ENCODE measurements at regions not wholly inside any gene's neighbourhood (a gene's known extent, or its start where the extent isn't known, plus 50 kb on each side); places are given as distances from the start of the nearest gene placed in this dataset.

GRCh38 chr13:39875111-39875987 is 219.9 kb downstream of the COG6 start:
- no peak for TF ChIP-seq CTCF (IDR thresholded peaks at IDR 0.05)

- TF ChIP-seq CTCF (IDR thresholded peaks at IDR 0.05), result no peak
Measured at GRCh38 chr13:39876258-39876657, 220.8 kb downstream of the COG6 start.

DNA sequence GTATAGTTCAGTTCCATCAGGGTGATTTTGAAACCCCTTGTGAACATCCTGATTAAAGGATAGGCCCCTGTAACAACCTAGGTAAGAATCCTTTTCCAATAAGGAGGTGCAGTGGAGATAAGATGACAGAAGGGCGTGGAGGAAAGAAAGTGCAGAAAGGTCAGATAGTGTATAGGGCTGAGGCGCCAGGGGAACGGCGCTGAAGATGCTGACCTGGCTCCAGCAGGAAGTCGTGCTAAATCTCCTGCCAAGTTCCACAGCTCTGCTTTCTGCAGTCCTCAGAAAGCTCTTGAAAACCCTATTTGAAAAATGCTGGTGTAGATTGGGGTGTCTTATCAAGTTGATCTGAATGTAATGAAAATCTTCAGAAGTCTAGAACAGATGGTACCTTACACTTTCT is 221.7 kb downstream of the COG6 start:
- TF ChIP-seq CTCF (IDR thresholded peaks at IDR 0.05), result no peak

DNA sequence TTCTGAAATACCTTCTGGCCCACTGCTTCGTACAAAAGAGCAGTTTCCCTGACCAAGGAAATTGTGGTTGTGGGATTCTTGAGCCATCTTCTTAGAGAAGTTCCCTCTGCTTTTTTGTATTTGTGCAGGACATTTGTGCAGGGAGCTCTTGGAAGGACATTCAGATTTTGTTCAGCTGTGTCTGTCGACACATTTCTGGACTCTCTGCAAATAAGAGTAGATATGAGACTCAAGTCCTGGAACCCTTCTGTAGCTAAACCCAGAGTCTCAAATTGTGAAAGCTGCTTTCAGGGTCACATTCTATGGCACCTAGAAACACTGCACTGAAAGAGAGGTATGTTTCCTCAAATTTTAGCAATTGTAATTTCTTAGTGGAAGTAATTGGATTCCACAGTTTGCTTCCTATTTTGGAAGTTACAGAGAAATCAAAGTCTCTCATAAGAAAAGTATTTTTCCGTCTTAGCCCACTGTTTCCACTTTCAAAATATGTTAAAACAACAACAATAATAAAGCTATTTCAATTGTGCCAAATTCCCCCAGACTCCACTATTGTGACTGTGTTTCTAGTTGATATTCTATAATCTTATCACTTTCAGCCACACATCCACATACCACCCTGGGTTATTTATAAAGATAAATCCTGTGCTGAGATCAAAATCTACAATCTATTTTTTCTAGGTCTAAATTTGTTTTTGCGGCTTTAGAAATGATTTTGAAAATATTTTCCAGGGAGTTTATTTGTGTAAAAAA is 224.0 kb downstream of the COG6 start:
- TF ChIP-seq CTCF (IDR thresholded peaks at IDR 0.05), result no peak

GRCh38 chr13:39881383-39881782 is 225.9 kb downstream of the COG6 start:
- TF ChIP-seq CTCF (IDR thresholded peaks at IDR 0.05), result no peak

DNA sequence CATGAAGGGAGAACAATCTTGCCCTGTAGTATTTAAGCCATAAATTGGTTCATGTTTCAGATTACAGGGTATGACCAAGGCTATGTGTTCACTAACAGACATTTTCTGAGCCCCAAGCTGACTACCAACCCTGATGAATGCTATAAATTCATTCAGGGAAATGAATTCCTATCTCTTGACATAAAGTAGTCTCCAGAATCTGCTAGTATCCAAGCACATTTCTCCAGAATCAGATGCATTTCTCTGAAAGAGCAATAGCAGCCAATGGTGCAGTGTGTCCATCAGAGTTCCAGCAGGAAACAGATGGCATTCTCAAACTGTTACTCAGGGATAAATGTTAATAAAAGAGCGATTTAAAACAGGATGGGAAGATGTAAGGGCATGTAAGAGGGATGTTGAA is 226.4 kb downstream of the COG6 start:
- TF ChIP-seq CTCF (IDR thresholded peaks at IDR 0.05), result no peak

DNA sequence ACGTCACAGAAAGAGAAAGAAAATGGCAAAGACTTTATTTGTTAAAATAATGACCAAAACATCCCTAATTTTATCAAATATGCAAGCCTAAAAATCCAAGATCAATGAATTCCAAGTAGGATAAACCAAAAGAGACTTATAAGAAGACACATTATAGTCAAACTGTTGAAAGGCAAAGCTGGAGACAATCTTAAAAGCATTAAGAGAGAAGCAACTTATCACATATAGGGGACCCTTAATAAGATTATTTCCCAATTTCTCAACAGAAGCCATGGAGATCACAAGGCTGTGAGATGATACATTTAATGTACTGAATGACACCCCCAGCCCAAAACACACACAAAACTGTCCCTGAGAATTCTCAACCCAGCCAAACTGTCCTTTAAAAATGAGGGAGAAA is 228.7 kb downstream of the COG6 start:
- no peak for TF ChIP-seq CTCF (IDR thresholded peaks at IDR 0.05)
